Liver (tissue), 8 donors: ENCODE measurements at regions not wholly inside any gene's neighbourhood (a gene's known extent, or its start where the extent isn't known, plus 50 kb on each side); places are given as distances from the start of the nearest gene placed in this dataset.

Experiments
- DNase-seq: peaks from one replicate; pipeline ENCODE4 v3.0.0-alpha.2; 2017; ENCODE audit warnings: low spot score
- H3K27ac ChIP-seq, 2 donors: one replicate each; pipeline ENCODE4 v1.7.0; 2013; ENCODE audit warnings: inconsistent platforms in 2 of 2, low read length in 2 of 2, control low read depth in 1 of 2, low read depth in 1 of 2, mild to moderate bottlenecking in 1 of 2
- H3K27me3 ChIP-seq, 4 donors: one replicate each; pipeline versions ENCODE4 v1.6.1 to v1.7.0; 2013; ENCODE audit warnings: low read length in 3 of 4, inconsistent platforms in 1 of 4, mild to moderate bottlenecking in 1 of 4, moderate library complexity in 1 of 4; ENCODE audit not compliant: control insufficient read depth in 4 of 4, insufficient read depth in 4 of 4
- H3K36me3 ChIP-seq, 4 donors: one replicate each; pipeline versions ENCODE4 v1.6.1 to v1.7.0; 2013; ENCODE audit warnings: low read length in 3 of 4, mild to moderate bottlenecking in 3 of 4, low read depth in 1 of 4, moderate library complexity in 1 of 4; ENCODE audit not compliant: control insufficient read depth in 4 of 4, insufficient read depth in 3 of 4
- H3K4me1 ChIP-seq, 4 donors: one replicate each; pipeline versions ENCODE4 v1.6.1 to v1.7.0; 2013; ENCODE audit warnings: low read length in 3 of 4, mild to moderate bottlenecking in 3 of 4, moderate library complexity in 1 of 4; ENCODE audit not compliant: control insufficient read depth in 4 of 4, insufficient read depth in 4 of 4
- H3K4me3 ChIP-seq, 3 donors: one replicate each; pipeline versions ENCODE4 v1.6.1 to v1.7.0; 2013; ENCODE audit warnings: low read length in 3 of 3, control low read depth in 1 of 3, low read depth in 1 of 3, mild to moderate bottlenecking in 1 of 3
- H3K9ac ChIP-seq, 2 donors: one replicate each; pipeline ENCODE4 v1.7.0; 2013; ENCODE audit warnings: low read length in 2 of 2, mild to moderate bottlenecking in 2 of 2, moderate library complexity in 2 of 2, control low read depth in 1 of 2, low read depth in 1 of 2
- H3K9me3 ChIP-seq, 4 donors: one replicate each; pipeline versions ENCODE4 v1.6.1 to v1.7.0; 2013; ENCODE audit warnings: low read length in 3 of 4; ENCODE audit not compliant: control insufficient read depth in 4 of 4
- CTCF ChIP-seq: fragments of 150-350 bp; IDR thresholded peaks from 2 replicates; pipeline ENCODE4 v1.5.1; 2017; ENCODE audit warnings: improper control_type of control experiment, low read depth, low read length; ENCODE audit not compliant: missing input control
- EGR1 ChIP-seq, 2 donors: IDR thresholded peaks; 2 replicates each; pipeline ENCODE4 v1.6.1; 2016 to 2018; ENCODE audit warnings: antibody characterized with exemption in 2 of 2, low read depth in 2 of 2
- FOXA1 ChIP-seq: IDR thresholded peaks from 2 replicates; pipeline ENCODE4 v1.6.1; 2016; ENCODE audit warnings: antibody characterized with exemption
- FOXA2 ChIP-seq: IDR thresholded peaks from 2 replicates; pipeline ENCODE4 v1.6.1; 2016; ENCODE audit warnings: antibody characterized with exemption
- GABPA ChIP-seq, 2 donors: IDR thresholded peaks in 1 of 2; conservative IDR thresholded peaks in 1 of 2; 2 replicates each; pipeline ENCODE4 v1.6.1; 2016; ENCODE audit warnings: antibody characterized with exemption in 2 of 2, mild to moderate bottlenecking in 1 of 2, moderate library complexity in 1 of 2
- HNF4A ChIP-seq, 2 donors: conservative IDR thresholded peaks; 2 replicates each; pipeline ENCODE4 v1.6.1; 2016; ENCODE audit warnings: antibody characterized with exemption in 2 of 2, mild to moderate bottlenecking in 2 of 2
- HNF4G ChIP-seq: IDR thresholded peaks from 2 replicates; pipeline ENCODE4 v1.6.1; 2016; ENCODE audit warnings: antibody characterized with exemption
- JUND ChIP-seq, 2 donors: IDR thresholded peaks; 2 replicates each; pipeline ENCODE4 v1.6.1; 2016; ENCODE audit warnings: antibody characterized with exemption in 2 of 2
- NR2F2 ChIP-seq: IDR thresholded peaks from 2 replicates; pipeline ENCODE4 v1.6.1; 2016; ENCODE audit warnings: antibody characterized with exemption
- RAD21 ChIP-seq, 2 donors: IDR thresholded peaks; 2 replicates each; pipeline ENCODE4 v1.6.1; 2016; ENCODE audit warnings: antibody characterized with exemption in 2 of 2, mild to moderate bottlenecking in 2 of 2
- REST ChIP-seq: IDR thresholded peaks from 2 replicates; pipeline ENCODE4 v1.6.1; 2016; ENCODE audit warnings: antibody characterized with exemption, mild to moderate bottlenecking
- RXRA ChIP-seq, 2 donors: IDR thresholded peaks; 2 replicates each; pipeline ENCODE4 v1.6.1; 2017 to 2018; ENCODE audit warnings: antibody characterized with exemption in 2 of 2, mild to moderate bottlenecking in 1 of 2
- SP1 ChIP-seq: IDR thresholded peaks from 2 replicates; pipeline ENCODE4 v1.6.1; 2018; ENCODE audit warnings: antibody characterized with exemption, mild to moderate bottlenecking
- YY1 ChIP-seq: IDR thresholded peaks from 2 replicates; pipeline ENCODE4 v1.6.1; 2016; ENCODE audit warnings: antibody characterized with exemption, mild to moderate bottlenecking
- WGBS: extraction: QIAGEN DNeasy Blood & Tissue Kit; methylation state at CpG from one replicate; pipeline ENCODE4 v1.1.7; 2013; 5-methylcytosine and 5-hydroxymethylcytosine counted together
- TF ChIP-seq, protein P1 (sequence below): IDR thresholded peaks from 2 replicates; pipeline ENCODE4 v1.6.1; 2016; ENCODE audit warnings: antibody characterized with exemption
- TF ChIP-seq, protein P2 (sequence below): IDR thresholded peaks from 2 replicates; pipeline ENCODE4 v1.6.1; 2016; ENCODE audit warnings: antibody characterized with exemption
- TF ChIP-seq, protein P3 (sequence below): IDR thresholded peaks from 2 replicates; pipeline ENCODE4 v1.6.1; 2016; ENCODE audit warnings: antibody characterized with exemption
- donor health status: healthy.
- donor health status: healthy.
- donor health status: healthy.
- donor health status: healthy.
- donor health status: healthy.

GRCh38 chr6:55955684-55956083 is 80.3 kb upstream of the BMP5 start:
- Histone ChIP-seq H3K4me3 (no peak overlapping the region), H3K36me3 (no peaks in the 10 kb centered on the region), H3K9me3 (no peaks in the 10 kb centered on the region), H3K27me3 (peaks cover 0 to 2% (median 1%) of the 10 kb centered on the region in 4 donors), H3K4me1 (no peaks in the 10 kb centered on the region), H3K27ac (no peak overlapping the region), H3K9ac (no peak overlapping the region)
- TF ChIP-seq HNF4G (no peak), FOXA1 (no peak), SP1 (no peak), CTCF (no peak), REST (no peak), EGR1 (IDR thresholded peaks at IDR 0.05; ENCODE audit: low read depth in 2 of 2) (no peak), YY1 (no peak), HNF4A (conservative IDR thresholded peaks at IDR 0.05) (no peak), FOXA2 (no peak), JUND (IDR thresholded peaks at IDR 0.05) (no peak), GABPA (IDR thresholded peaks at IDR 0.05 in 1 of 2, conservative IDR thresholded peaks at IDR 0.05 in 1 of 2) (no peak), NR2F2 (no peak), RAD21 (IDR thresholded peaks at IDR 0.05) (no peak), RXRA (IDR thresholded peaks at IDR 0.05) (no peak)
- TF ChIP-seq, protein P1, sequence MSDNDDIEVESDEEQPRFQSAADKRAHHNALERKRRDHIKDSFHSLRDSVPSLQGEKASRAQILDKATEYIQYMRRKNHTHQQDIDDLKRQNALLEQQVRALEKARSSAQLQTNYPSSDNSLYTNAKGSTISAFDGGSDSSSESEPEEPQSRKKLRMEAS = no peak
- TF ChIP-seq, protein P2, sequence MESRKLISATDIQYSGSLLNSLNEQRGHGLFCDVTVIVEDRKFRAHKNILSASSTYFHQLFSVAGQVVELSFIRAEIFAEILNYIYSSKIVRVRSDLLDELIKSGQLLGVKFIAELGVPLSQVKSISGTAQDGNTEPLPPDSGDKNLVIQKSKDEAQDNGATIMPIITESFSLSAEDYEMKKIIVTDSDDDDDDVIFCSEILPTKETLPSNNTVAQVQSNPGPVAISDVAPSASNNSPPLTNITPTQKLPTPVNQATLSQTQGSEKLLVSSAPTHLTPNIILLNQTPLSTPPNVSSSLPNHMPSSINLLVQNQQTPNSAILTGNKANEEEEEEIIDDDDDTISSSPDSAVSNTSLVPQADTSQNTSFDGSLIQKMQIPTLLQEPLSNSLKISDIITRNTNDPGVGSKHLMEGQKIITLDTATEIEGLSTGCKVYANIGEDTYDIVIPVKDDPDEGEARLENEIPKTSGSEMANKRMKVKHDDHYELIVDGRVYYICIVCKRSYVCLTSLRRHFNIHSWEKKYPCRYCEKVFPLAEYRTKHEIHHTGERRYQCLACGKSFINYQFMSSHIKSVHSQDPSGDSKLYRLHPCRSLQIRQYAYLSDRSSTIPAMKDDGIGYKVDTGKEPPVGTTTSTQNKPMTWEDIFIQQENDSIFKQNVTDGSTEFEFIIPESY = no peak
- TF ChIP-seq, protein P3, sequence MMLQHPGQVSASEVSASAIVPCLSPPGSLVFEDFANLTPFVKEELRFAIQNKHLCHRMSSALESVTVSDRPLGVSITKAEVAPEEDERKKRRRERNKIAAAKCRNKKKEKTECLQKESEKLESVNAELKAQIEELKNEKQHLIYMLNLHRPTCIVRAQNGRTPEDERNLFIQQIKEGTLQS = no peak
- 48% methylated on average over 1 of the region's 1 CpG for WGBS
- no peak for DNase-seq

DNA sequence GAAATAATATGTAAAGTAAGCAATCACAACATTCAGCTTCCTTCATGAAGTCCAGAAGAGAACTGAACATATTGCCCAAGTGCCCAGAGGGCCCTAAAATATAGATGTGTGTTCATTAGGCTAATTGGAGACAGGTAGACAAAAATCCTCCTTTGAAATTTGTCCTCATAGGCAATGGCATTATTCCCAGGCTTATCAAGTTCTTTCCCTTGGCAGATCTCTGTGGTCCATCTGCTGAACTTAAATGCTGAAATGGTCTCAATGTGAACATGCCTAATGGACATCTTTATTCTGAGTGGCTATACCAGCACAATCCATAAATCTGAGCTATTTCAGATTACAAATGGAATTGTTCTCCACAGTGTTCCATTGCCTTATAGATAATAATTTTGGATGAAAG is 79.0 kb upstream of the BMP5 start:
- TF ChIP-seq JUND (IDR thresholded peaks at IDR 0.05) = no peak
- TF ChIP-seq FOXA1 = no peak
- no peak for TF ChIP-seq EGR1 (IDR thresholded peaks at IDR 0.05; ENCODE audit: low read depth in 2 of 2)
- TF ChIP-seq NR2F2 = no peak
- no peak for TF ChIP-seq HNF4A (conservative IDR thresholded peaks at IDR 0.05)
- TF ChIP-seq, protein P1 = no peak
- no peaks in the 10 kb centered on the region for H3K27me3 ChIP-seq
- no peaks in the 10 kb centered on the region for H3K36me3 ChIP-seq
- H3K9ac ChIP-seq = no peak overlapping the region
- DNase-seq = no peak
- H3K9me3 ChIP-seq = peaks cover 0 to 2% (median 0%) of the 10 kb centered on the region in 4 donors
- H3K4me3 ChIP-seq = no peak overlapping the region
- H3K4me1 ChIP-seq = no peaks in the 10 kb centered on the region
- H3K27ac ChIP-seq = no peak overlapping the region
